ENCODE measurements at regions not wholly inside any gene's neighbourhood (a gene's known extent, or its start where the extent isn't known, plus 50 kb on each side); places are given as distances from the start of the nearest gene placed in this dataset.

- TF ChIP-seq POLR2A (IDR thresholded peaks at IDR 0.05): no peak
- TF ChIP-seq, protein P1, sequence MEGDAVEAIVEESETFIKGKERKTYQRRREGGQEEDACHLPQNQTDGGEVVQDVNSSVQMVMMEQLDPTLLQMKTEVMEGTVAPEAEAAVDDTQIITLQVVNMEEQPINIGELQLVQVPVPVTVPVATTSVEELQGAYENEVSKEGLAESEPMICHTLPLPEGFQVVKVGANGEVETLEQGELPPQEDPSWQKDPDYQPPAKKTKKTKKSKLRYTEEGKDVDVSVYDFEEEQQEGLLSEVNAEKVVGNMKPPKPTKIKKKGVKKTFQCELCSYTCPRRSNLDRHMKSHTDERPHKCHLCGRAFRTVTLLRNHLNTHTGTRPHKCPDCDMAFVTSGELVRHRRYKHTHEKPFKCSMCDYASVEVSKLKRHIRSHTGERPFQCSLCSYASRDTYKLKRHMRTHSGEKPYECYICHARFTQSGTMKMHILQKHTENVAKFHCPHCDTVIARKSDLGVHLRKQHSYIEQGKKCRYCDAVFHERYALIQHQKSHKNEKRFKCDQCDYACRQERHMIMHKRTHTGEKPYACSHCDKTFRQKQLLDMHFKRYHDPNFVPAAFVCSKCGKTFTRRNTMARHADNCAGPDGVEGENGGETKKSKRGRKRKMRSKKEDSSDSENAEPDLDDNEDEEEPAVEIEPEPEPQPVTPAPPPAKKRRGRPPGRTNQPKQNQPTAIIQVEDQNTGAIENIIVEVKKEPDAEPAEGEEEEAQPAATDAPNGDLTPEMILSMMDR (IDR thresholded peaks at IDR 0.05): no peak
Measured at GRCh38 chr1:55276671-55277376, 61.7 kb upstream of the USP24 start.

Measured in lower leg skin (tissue), 3 donors.